Calu3 (cell line): ENCODE measurements at regions not wholly inside any gene's neighbourhood (a gene's known extent, or its start where the extent isn't known, plus 50 kb on each side); places are given as distances from the start of the nearest gene placed in this dataset.
"Not testable (repeated sequence)": the region's sequence is repeated elsewhere in the genome, so short reads cannot be mapped to it uniquely, and the experiment has no call there.

Experiments used
- BruUV-seq: library from RNA; stranded (reverse); fragments of 400-500 nt; replicated peaks from 2 replicates; lab custom pipeline; 2021; lab: Mats Ljungman, UMichigan
- CTCF ChIA-PET: fragments of 300-600 bp; sonication (Branson Sonifier 250); formaldehyde crosslinking; loops from one replicate; lab custom pipeline; 2022; ENCODE audit warnings: antibody characterized with exemption; lab: Charles Lee
- DNase-seq: peaks from one replicate; pipeline ENCODE4 v3.0.0; 2022
- H3K27ac Mint-ChIP-seq: one replicate; pipeline ENCODE4 v1.8.0; 2022; ENCODE audit warnings: mixed read lengths; ENCODE audit not compliant: unreplicated experiment
- H3K27me3 Mint-ChIP-seq: one replicate; pipeline ENCODE4 v1.8.0; 2022; ENCODE audit warnings: mixed read lengths; ENCODE audit not compliant: unreplicated experiment
- H3K36me3 Mint-ChIP-seq: one replicate; pipeline ENCODE4 v1.8.0; 2022; ENCODE audit warnings: mild to moderate bottlenecking, moderate library complexity, mixed read lengths; ENCODE audit not compliant: insufficient read depth, unreplicated experiment
- H3K4me1 Mint-ChIP-seq: one replicate; pipeline ENCODE4 v1.8.0; 2022; ENCODE audit warnings: mild to moderate bottlenecking, low read depth, mixed read lengths; ENCODE audit not compliant: unreplicated experiment
- H3K4me3 Mint-ChIP-seq: one replicate; pipeline ENCODE4 v1.8.0; 2022; ENCODE audit warnings: mild to moderate bottlenecking, low read depth, moderate library complexity, mixed read lengths; ENCODE audit not compliant: unreplicated experiment
- H3K9me3 Mint-ChIP-seq: one replicate; pipeline ENCODE4 v1.8.0; 2022; ENCODE audit warnings: low read depth, mixed read lengths; ENCODE audit not compliant: unreplicated experiment
- intact Hi-C: fragments of 100-400 bp; cut with micrococcal nuclease; formaldehyde crosslinking; loops from one replicate; pipeline ENCODE4 v1.10.0; 2022; ENCODE audit not compliant: unreplicated experiment
- TF ChIP-seq, protein P1 (sequence below): fragments of 200-600 bp; IDR thresholded peaks from one replicate; pipeline ENCODE4 v1.8.0; 2022; ENCODE audit warnings: antibody characterized with exemption; ENCODE audit not compliant: unreplicated experiment

DNA sequence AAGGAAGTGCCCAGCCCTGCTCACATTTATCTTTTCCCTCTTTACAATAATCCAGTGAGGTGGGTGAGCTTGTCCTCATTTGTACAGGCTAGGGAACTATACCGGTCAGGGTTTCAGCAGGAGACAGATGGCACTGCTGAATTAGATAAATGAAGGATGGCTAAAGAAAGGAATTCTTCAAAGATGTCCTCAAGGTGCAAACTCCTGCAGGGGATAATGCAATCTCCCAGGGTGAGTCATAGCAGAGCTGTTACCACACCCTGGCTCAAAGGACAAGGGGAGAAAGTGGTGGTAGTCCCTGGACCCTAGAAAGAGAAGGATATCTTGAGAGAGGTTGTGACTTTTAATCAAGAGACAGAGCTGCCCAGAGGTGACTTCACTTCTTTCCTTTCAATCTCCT is 66.7 kb downstream of the RFPL4B start:
- Mint-ChIP-seq H3K9me3 (no peaks in the 10 kb centered on the region), H3K4me3 (no peak overlapping the region), H3K36me3 (no peaks in the 10 kb centered on the region), H3K27ac (no peak overlapping the region), H3K27me3 (no peaks in the 10 kb centered on the region), H3K4me1 (peaks cover 11% of the 10 kb centered on the region)
- no TSS peak for BruUV-seq
- TF ChIP-seq, protein P1, sequence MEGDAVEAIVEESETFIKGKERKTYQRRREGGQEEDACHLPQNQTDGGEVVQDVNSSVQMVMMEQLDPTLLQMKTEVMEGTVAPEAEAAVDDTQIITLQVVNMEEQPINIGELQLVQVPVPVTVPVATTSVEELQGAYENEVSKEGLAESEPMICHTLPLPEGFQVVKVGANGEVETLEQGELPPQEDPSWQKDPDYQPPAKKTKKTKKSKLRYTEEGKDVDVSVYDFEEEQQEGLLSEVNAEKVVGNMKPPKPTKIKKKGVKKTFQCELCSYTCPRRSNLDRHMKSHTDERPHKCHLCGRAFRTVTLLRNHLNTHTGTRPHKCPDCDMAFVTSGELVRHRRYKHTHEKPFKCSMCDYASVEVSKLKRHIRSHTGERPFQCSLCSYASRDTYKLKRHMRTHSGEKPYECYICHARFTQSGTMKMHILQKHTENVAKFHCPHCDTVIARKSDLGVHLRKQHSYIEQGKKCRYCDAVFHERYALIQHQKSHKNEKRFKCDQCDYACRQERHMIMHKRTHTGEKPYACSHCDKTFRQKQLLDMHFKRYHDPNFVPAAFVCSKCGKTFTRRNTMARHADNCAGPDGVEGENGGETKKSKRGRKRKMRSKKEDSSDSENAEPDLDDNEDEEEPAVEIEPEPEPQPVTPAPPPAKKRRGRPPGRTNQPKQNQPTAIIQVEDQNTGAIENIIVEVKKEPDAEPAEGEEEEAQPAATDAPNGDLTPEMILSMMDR, result no peak
- intact Hi-C loops, result no loop called here
- peak; percentile 9 for DNase-seq
- CTCF ChIA-PET, result interaction anchor here (0.7 kb wide), 1 partner anchor 1140 kb away, joined by 4 read pairs; no protein-coding TSS in a partner anchor

DNA sequence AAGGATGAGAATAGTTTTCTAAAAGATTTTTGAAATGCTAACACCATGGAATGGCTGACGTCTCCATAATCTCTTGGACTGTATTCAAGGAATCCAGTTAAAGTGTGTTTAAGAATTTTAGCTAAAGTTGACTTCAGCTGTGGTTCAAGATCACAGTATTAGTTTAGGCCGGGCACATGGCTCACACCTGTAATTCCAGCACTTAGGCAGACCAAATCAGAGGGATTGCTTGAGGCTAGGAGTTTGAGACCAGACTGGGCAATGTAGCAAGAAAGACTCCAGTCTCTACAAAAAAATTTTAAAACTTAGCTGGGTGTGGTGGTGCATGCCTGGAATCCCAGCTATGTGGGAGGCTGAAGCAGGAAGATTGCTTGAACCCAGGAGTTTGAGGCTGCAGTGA is 68.2 kb downstream of the RFPL4B start:
- CTCF ChIA-PET, result no interaction called here
- Mint-ChIP-seq H3K27ac (no peak overlapping the region), H3K4me1 (peaks cover 11% of the 10 kb centered on the region), H3K9me3 (no peaks in the 10 kb centered on the region), H3K4me3 (no peak overlapping the region), H3K27me3 (no peaks in the 10 kb centered on the region), H3K36me3 (no peaks in the 10 kb centered on the region)
- intact Hi-C loops, result no loop called here
- DNase-seq, result no peak
- TF ChIP-seq, protein P1, result no peak
- BruUV-seq, result no TSS peak

DNA sequence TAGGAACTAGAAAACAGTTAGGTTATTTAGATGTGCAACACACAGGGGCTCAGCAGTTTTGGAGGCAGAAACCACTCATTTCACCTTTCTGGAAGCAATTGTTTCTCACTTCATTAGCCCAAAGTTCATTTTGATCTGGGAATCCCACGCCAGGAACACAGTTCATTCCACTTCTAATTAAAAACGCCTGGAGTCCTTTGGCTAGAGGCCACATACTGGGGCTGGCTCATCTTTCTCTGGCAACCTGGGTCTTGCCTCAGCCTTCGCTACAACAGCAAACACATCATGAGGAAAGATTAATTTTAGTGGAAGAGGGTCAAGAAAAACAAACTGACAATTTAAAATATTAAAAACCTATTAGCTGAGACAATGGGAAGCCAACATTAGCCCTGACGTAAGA is 69.7 kb downstream of the RFPL4B start:
- TF ChIP-seq, protein P1, result no peak
- Mint-ChIP-seq H3K27ac (no peak overlapping the region), H3K36me3 (no peaks in the 10 kb centered on the region), H3K4me1 (peaks cover 11% of the 10 kb centered on the region), H3K4me3 (no peak overlapping the region), H3K9me3 (no peaks in the 10 kb centered on the region), H3K27me3 (no peaks in the 10 kb centered on the region)
- DNase-seq, result no peak
- CTCF ChIA-PET, result no interaction called here
- intact Hi-C loops, result no loop called here
- no TSS peak for BruUV-seq

DNA sequence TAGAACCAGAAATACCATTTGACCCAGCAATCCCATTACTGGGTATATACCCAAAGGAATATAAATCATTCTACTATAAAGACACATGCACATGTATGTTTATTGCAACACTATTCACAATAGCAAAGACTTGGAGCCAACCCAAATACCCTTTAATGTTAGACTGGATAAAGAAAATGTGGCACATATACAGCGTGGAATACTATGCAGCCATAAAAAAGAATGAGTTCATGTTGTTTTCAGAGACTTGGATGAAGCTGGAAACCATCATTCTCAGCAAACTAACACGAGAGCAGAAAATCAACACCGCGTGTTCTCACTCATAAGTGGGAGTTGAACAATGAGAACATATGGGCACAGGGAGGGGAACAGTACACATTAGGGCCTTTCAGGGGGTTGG is 79.9 kb downstream of the RFPL4B start:
- H3K4me3 Mint-ChIP-seq, H3K36me3 Mint-ChIP-seq, H3K9me3 Mint-ChIP-seq, BruUV-seq, intact Hi-C loops, DNase-seq, CTCF ChIA-PET, H3K4me1 Mint-ChIP-seq, H3K27me3 Mint-ChIP-seq, H3K27ac Mint-ChIP-seq: not testable (repeated sequence)

DNA sequence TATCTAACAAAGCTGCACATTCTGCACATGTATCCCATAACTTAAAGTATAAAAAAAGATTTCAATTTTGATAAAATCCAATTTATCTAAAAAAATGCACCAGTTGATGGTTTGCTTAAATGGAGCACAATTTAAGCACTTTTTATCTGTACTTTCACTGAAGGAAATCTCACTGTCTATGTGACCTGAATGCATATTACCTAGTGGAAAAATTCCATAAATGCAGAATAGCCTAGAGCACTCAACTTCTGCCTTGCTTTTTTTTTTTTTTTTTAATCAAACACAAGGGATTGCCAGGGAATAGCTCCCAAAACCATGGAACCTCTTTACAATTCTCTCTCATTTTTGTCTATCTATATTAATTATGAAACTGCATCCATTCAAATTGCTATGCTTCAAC is 80.4 kb downstream of the RFPL4B start:
- no TSS peak for BruUV-seq
- Mint-ChIP-seq H3K27ac (no peak overlapping the region), H3K27me3 (no peaks in the 10 kb centered on the region), H3K36me3 (no peaks in the 10 kb centered on the region), H3K4me3 (no peak overlapping the region), H3K9me3 (no peaks in the 10 kb centered on the region), H3K4me1 (no peaks in the 10 kb centered on the region)
- DNase-seq, result no peak
- TF ChIP-seq, protein P1, result no peak
- intact Hi-C loops, result no loop called here
- CTCF ChIA-PET, result interaction anchor here (1.4 kb wide), 1 partner anchor 15 kb away, joined by 3 read pairs; no protein-coding TSS in a partner anchor
